GM12878 (cell line): ENCODE measurements at regions not wholly inside any gene's neighbourhood (a gene's known extent, or its start where the extent isn't known, plus 50 kb on each side); places are given as distances from the start of the nearest gene placed in this dataset.

ENCODE experiments used
- ATAC-seq: fragments of 200-7000 bp; cut with Tn5 transposase; 3 replicates; pipeline ENCODE4 v1.9.1; 2020; ENCODE audit warnings: mild to moderate bottlenecking, moderate library complexity
- BruUV-seq: library from RNA; stranded (reverse); fragments of 400-500 nt; replicated peaks from 2 replicates; lab custom pipeline; 2021; lab: Mats Ljungman, UMichigan
- CTCF ChIA-PET: fragments of 300-600 bp; sonication (Branson Sonifier 250); formaldehyde crosslinking; extraction: SDS; loops from one replicate; lab custom pipeline; 2021; ENCODE audit warnings: inconsistent platforms; lab: Yijun Ruan, JAX
- POLR2A ChIA-PET: fragments of 350-600 bp; formaldehyde crosslinking; extraction: SDS; loops from one replicate; lab custom pipeline; 2021; ENCODE audit warnings: inconsistent platforms; lab: Charles Lee
- RAD21 ChIA-PET: fragments of 300-600 bp; sonication (Branson Sonifier 250); formaldehyde crosslinking; loops from one replicate; lab custom pipeline; 2023; ENCODE audit warnings: antibody characterized with exemption; ENCODE audit not compliant: unreplicated experiment; lab: Charles Lee
- SMC1A ChIA-PET: fragments of 300-600 bp; sonication (Branson Sonifier 250); formaldehyde crosslinking; loops from one replicate; lab custom pipeline; 2023; ENCODE audit not compliant: unreplicated experiment, uncharacterized antibody; lab: Charles Lee
- DNase-seq: peaks from one replicate; pipeline ENCODE4 v3.0.0-alpha.2; 2011; ENCODE audit warnings: low read depth, low spot score
- FAIRE-seq: peaks from 3 replicates; lab custom pipeline; 2011; peaks lifted over from hg19 to GRCh38; lab: Jason Lieb, UNC
- H2AFZ ChIP-seq: 2 replicates; pipeline ENCODE4 v1.6.0; 2011; ENCODE audit warnings: low read depth, low read length, control low read depth; ENCODE audit not compliant: control insufficient read depth
- H3K27ac ChIP-seq: 2 replicates; pipeline ENCODE4 v1.5.1; 2011; ENCODE audit warnings: control low read depth; ENCODE audit not compliant: control insufficient read depth, insufficient read depth
- H3K27me3 ChIP-seq, 2 experiments: replicated peaks in 1 of 2; 2 replicates each; pipeline versions ENCODE4 v1.6.0 to v1.6.1; 2011; ENCODE audit warnings: low read length in 1 of 2; ENCODE audit not compliant: control insufficient read depth in 2 of 2, insufficient read depth in 2 of 2
- H3K36me3 ChIP-seq, 2 experiments: 2 replicates each; pipeline ENCODE4 v1.5.1; 2011; ENCODE audit warnings: low read length in 1 of 2; ENCODE audit not compliant: control insufficient read depth in 2 of 2, insufficient read depth in 2 of 2
- H3K4me1 ChIP-seq: 2 replicates; pipeline ENCODE4 v1.6.1; 2011; ENCODE audit warnings: mild to moderate bottlenecking, low read length, moderate library complexity, mixed read lengths; ENCODE audit not compliant: control insufficient read depth, insufficient read depth
- H3K4me2 ChIP-seq: 2 replicates; pipeline ENCODE4 v1.6.0; 2011; ENCODE audit warnings: control low read depth; ENCODE audit not compliant: control insufficient read depth, insufficient read depth
- H3K4me3 ChIP-seq: fragments of 200-600 bp; sonication (generic); 2 replicates; pipeline ENCODE4 v1.5.1; 2016
- H3K79me2 ChIP-seq: 2 replicates; pipeline ENCODE4 v1.6.0; 2011; ENCODE audit warnings: low read length; ENCODE audit not compliant: control insufficient read depth, insufficient read depth
- H3K9ac ChIP-seq: 2 replicates; pipeline ENCODE4 v1.8.0; 2011; ENCODE audit warnings: low read length, control low read depth, mixed read lengths; ENCODE audit not compliant: control insufficient read depth, insufficient read depth
- H3K9me3 ChIP-seq: replicated peaks from 3 replicates; pipeline ENCODE4 v1.5.1; 2011; ENCODE audit warnings: mild to moderate bottlenecking, low read length; ENCODE audit not compliant: control insufficient read depth, insufficient read depth
- H4K20me1 ChIP-seq: 2 replicates; pipeline ENCODE4 v1.6.0; 2011; ENCODE audit not compliant: control insufficient read depth, insufficient read depth
- MTA3 ChIP-seq: IDR thresholded peaks from 2 replicates; pipeline ENCODE4 v1.6.1; 2012; ENCODE audit warnings: low read length, inconsistent platforms, borderline replicate concordance
- SMAD1 ChIP-seq: fragments of 450-650 bp; IDR thresholded peaks from 2 replicates; pipeline ENCODE4 v1.6.1; 2018; ENCODE audit warnings: mild to moderate bottlenecking, low read depth; ENCODE audit not compliant: partially characterized antibody
- SPI1 ChIP-seq: IDR thresholded peaks from 2 replicates; pipeline ENCODE4 v1.6.1; 2011; ENCODE audit warnings: low read depth, mild to moderate bottlenecking, low read length, moderate library complexity, borderline replicate concordance; ENCODE audit not compliant: insufficient read depth
- ZSCAN29 ChIP-seq: fragments of 450-650 bp; IDR thresholded peaks from 2 replicates; pipeline ENCODE4 v1.6.1; 2017; ENCODE audit warnings: mild to moderate bottlenecking, moderate library complexity
- WGBS: methylation state at CpG from one replicate; pipeline ENCODE4 v1.1.6; 2016; ENCODE audit warnings: low lambda C conversion rate; ENCODE audit not compliant: insufficient replicate concordance, insufficient coverage; ENCODE audit errors: missing lambda C conversion rate; 5-methylcytosine and 5-hydroxymethylcytosine counted together
- in situ Hi-C: fragments of 300-500 bp; cut with MboI; formaldehyde crosslinking; loops from 9 replicates; pipeline ENCODE4 v1.14.3; 2018; ENCODE audit warnings: mixed read lengths
- intact Hi-C: fragments of 100-400 bp; cut with micrococcal nuclease; formaldehyde crosslinking; loops from one replicate; pipeline ENCODE4 v1.14.2; 2022; ENCODE audit not compliant: unreplicated experiment
- TF ChIP-seq, protein P1 (sequence below): fragments of 450-650 bp; conservative IDR thresholded peaks from 2 replicates; pipeline ENCODE4 v1.6.1; 2017; ENCODE audit warnings: mild to moderate bottlenecking, moderate library complexity
- TF ChIP-seq, protein P2 (sequence below): fragments of 450-650 bp; IDR thresholded peaks from 2 replicates; pipeline ENCODE4 v1.6.1; 2016; ENCODE audit warnings: mild to moderate bottlenecking
- TF ChIP-seq, protein P3 (sequence below): IDR thresholded peaks from 2 replicates; pipeline ENCODE4 v1.6.1; 2012; ENCODE audit warnings: low read depth, low read length, improper control_type of control experiment
- TF ChIP-seq, protein P4 (sequence below): fragments of 450-650 bp; IDR thresholded peaks from 2 replicates; pipeline ENCODE4 v1.6.1; 2017; ENCODE audit warnings: borderline replicate concordance
- TF ChIP-seq, protein P5 (sequence below): IDR thresholded peaks from 2 replicates; pipeline ENCODE4 v1.6.1; 2011; ENCODE audit warnings: low read depth, mild to moderate bottlenecking, low read length, moderate library complexity, borderline replicate concordance; ENCODE audit errors: extremely low read depth

DNA sequence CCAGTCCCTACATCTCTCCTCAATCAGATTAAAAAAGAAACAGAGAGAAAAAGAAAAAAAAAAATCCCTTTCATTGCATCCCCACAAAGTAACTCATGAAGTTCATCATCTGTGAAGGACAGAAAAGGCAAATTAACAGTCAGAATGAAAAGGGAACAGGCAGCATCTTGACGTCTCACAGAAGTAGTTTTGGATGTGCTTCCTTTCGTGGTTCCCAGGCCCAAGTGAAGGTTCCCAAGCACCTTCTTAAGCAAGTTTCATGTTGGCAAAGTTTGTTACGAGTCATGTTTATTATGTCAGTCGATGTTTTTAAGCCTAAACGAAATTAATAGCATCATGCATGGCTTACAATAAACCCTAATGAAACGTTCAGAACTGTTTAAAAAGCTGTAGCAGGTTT lies 475.2 kb downstream of the SETD4 start:
- peak; percentile 9; the same call in 1 of the 2 replicates for TF ChIP-seq SPI1
- TF ChIP-seq, protein P1, sequence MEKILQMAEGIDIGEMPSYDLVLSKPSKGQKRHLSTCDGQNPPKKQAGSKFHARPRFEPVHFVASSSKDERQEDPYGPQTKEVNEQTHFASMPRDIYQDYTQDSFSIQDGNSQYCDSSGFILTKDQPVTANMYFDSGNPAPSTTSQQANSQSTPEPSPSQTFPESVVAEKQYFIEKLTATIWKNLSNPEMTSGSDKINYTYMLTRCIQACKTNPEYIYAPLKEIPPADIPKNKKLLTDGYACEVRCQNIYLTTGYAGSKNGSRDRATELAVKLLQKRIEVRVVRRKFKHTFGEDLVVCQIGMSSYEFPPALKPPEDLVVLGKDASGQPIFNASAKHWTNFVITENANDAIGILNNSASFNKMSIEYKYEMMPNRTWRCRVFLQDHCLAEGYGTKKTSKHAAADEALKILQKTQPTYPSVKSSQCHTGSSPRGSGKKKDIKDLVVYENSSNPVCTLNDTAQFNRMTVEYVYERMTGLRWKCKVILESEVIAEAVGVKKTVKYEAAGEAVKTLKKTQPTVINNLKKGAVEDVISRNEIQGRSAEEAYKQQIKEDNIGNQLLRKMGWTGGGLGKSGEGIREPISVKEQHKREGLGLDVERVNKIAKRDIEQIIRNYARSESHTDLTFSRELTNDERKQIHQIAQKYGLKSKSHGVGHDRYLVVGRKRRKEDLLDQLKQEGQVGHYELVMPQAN: no peak
- TF ChIP-seq, all 136 proteins: peak for 1
- Histone ChIP-seq H3K4me2 (no peak overlapping the region), H3K4me3 (no peak overlapping the region), H3K27ac (no peak overlapping the region), H3K79me2 (no peaks in the 10 kb centered on the region), H3K9me3 (no peaks in the 10 kb centered on the region), H3K27me3 (no peaks in the 10 kb centered on the region), H2AFZ (no peak overlapping the region), H3K4me1 (no peaks in the 10 kb centered on the region), H4K20me1 (no peaks in the 10 kb centered on the region), H3K36me3 (no peaks in the 10 kb centered on the region), H3K9ac (no peak overlapping the region)
- DNase-seq (no peak), FAIRE-seq (no peak), ATAC-seq (no peak)
- BruUV-seq: no TSS peak
- ChIA-PET SMC1A (interaction anchor here (1.6 kb wide), 1 partner anchor 20 kb away, joined by 4 read pairs; no protein-coding TSS in a partner anchor), CTCF (no interaction called here), POLR2A (no interaction called here), RAD21 (no interaction called here)
- in situ Hi-C loops: no loop called here
- intact Hi-C loops: no loop called here
- WGBS: 0% methylated on average over 6 of the region's 6 CpGs

DNA sequence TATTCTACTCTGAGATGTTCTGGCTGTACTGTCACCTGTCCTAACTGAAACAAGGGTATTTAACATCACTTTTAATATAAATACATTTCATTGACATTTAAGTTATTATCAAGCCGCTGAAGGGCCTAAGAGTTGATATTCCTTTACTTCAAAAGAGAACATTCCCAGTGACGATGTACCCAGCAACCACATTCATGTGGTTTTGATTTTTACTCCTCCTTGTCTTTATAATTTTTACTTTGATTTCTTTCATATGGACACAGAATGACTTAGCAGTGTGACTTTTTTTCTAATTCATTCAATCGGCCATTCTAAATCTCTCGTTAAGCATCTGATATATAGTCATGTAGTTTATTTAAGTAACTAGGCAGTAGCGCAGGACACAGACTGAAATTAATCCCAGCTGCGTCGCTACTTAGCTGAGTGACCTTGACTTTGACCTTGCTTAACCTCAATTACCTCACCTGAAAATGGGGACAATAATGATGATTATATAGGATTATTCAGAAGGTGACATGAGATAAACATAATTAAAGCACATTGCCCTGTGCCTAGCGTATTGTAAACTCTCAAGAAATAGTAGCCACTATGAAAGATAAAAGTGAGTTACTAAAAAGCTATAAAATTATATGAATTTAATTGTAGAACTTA lies 476.6 kb downstream of the SETD4 start:
- intact Hi-C loops (no loop called here), in situ Hi-C loops (no loop called here)
- WGBS: 57% methylated on average over 8 of the region's 8 CpGs
- ChIA-PET SMC1A (interaction anchor here (1.6 kb wide), 1 partner anchor 19 kb away, joined by 4 read pairs; no protein-coding TSS in a partner anchor), RAD21 (no interaction called here), CTCF (no interaction called here), POLR2A (no interaction called here)
- Histone ChIP-seq H3K79me2 (no peaks in the 10 kb centered on the region), H3K4me3 (no peak overlapping the region), H3K27me3 (no peaks in the 10 kb centered on the region), H3K4me1 (no peaks in the 10 kb centered on the region), H4K20me1 (no peaks in the 10 kb centered on the region), H3K27ac (no peak overlapping the region), H2AFZ (no peak overlapping the region), H3K36me3 (no peaks in the 10 kb centered on the region), H3K4me2 (no peak overlapping the region), H3K9ac (no peak overlapping the region), H3K9me3 (no peaks in the 10 kb centered on the region)
- no peak for ATAC-seq
- DNase-seq: no peak
- FAIRE-seq: no peak
- BruUV-seq: no TSS peak
- TF ChIP-seq, protein P2, sequence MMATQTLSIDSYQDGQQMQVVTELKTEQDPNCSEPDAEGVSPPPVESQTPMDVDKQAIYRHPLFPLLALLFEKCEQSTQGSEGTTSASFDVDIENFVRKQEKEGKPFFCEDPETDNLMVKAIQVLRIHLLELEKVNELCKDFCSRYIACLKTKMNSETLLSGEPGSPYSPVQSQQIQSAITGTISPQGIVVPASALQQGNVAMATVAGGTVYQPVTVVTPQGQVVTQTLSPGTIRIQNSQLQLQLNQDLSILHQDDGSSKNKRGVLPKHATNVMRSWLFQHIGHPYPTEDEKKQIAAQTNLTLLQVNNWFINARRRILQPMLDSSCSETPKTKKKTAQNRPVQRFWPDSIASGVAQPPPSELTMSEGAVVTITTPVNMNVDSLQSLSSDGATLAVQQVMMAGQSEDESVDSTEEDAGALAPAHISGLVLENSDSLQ: no peak
- no peak for TF ChIP-seq SMAD1
- TF ChIP-seq, protein P3, sequence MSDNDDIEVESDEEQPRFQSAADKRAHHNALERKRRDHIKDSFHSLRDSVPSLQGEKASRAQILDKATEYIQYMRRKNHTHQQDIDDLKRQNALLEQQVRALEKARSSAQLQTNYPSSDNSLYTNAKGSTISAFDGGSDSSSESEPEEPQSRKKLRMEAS: no peak
- no peak for TF ChIP-seq ZSCAN29
- TF ChIP-seq, protein P4, sequence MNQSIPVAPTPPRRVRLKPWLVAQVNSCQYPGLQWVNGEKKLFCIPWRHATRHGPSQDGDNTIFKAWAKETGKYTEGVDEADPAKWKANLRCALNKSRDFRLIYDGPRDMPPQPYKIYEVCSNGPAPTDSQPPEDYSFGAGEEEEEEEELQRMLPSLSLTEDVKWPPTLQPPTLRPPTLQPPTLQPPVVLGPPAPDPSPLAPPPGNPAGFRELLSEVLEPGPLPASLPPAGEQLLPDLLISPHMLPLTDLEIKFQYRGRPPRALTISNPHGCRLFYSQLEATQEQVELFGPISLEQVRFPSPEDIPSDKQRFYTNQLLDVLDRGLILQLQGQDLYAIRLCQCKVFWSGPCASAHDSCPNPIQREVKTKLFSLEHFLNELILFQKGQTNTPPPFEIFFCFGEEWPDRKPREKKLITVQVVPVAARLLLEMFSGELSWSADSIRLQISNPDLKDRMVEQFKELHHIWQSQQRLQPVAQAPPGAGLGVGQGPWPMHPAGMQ: no peak
- TF ChIP-seq, protein P5, sequence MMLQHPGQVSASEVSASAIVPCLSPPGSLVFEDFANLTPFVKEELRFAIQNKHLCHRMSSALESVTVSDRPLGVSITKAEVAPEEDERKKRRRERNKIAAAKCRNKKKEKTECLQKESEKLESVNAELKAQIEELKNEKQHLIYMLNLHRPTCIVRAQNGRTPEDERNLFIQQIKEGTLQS: no peak
- TF ChIP-seq MTA3: no peak
